Retina (tissue), 1 donor: ENCODE measurements at regions not wholly inside any gene's neighbourhood (a gene's known extent, or its start where the extent isn't known, plus 50 kb on each side); places are given as distances from the start of the nearest gene placed in this dataset.
"Not testable (repeated sequence)": the region's sequence is repeated elsewhere in the genome, so short reads cannot be mapped to it uniquely, and the experiment has no call there.

Experiments
- DNase-seq: peaks from one replicate; pipeline ENCODE4 v3.0.0-alpha.2; 2016

DNA sequence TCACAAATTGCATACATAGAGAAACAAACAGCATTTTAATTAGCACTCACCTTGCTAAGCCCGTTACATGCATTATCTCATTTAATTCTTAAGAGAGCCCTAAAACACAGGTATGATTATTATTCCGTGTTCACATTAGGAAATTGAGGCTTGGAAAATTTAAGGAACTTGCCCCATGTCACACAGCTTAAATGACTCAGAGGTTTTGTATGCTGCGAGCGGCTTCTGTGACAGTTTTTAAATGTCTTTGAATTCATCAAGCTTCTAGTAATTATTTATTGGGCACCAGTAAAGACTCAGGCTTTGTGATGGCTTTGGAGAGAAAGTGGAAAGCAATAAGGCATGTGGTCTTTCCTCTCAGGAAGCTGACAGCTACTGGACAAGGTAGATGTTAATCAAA is 166.7 kb upstream of the THBS1 start:
- DNase-seq, result no peak

- DNase-seq, result no peak
Measured at GRCh38 chr15:39415634-39416033, 165.2 kb upstream of the THBS1 start.

DNA sequence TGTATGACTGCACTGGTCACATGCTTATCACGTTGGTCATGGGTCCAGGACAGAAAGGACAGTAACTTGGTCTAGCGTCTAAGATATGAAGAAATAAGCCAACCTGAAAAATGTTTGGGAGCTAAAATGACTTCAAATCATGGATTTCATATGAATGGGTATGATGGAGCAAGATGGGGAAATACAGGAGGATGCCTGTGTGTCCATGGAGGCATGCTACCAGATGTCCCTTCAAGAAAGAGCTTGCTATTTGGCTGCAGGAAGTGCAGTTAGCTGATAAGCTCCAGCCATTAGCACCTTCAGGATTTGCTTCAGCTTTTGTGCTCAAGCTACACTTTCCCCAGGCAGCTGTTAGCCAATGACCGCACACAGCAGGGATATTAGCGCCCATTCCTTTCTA is 164.6 kb upstream of the THBS1 start:
- no peak for DNase-seq

DNA sequence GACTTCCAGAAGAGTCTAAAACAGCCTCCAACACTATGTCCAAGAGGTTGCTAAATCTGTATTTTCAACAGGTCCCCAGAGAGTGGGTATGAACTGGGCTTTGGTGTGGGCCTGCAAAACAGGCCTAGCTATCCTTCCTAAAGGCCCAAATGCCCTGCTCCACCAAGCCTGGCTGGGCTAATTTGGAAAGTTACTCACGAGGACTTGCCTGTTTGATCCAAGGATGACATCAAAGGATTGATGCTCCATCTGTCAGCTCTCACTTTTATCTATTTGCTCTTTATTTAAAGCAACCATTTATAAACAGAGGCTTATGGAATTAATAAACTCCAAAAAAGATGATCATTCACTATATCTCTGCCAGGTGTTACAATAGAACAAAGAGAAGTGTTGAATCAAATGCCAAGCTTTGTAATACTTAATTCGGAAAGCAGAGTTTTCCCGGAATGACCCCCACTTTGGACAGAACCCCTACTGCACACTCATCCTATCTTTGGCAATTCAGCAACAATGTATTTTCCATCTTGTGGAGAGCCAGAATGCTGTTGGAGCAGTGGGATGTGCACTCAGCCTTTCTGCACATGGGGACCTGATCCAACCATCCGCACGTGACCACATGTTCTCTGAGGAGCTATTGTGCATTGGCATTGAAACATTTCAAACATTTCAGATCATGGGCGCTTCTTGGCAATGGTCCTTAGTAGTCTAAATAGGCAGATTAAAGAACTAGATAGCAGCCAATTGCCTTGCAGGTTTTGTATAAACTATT is 163.3 kb upstream of the THBS1 start:
- DNase-seq, result no peak

GRCh38 chr15:39419651-39420050 is 161.2 kb upstream of the THBS1 start:
- no peak for DNase-seq

DNA sequence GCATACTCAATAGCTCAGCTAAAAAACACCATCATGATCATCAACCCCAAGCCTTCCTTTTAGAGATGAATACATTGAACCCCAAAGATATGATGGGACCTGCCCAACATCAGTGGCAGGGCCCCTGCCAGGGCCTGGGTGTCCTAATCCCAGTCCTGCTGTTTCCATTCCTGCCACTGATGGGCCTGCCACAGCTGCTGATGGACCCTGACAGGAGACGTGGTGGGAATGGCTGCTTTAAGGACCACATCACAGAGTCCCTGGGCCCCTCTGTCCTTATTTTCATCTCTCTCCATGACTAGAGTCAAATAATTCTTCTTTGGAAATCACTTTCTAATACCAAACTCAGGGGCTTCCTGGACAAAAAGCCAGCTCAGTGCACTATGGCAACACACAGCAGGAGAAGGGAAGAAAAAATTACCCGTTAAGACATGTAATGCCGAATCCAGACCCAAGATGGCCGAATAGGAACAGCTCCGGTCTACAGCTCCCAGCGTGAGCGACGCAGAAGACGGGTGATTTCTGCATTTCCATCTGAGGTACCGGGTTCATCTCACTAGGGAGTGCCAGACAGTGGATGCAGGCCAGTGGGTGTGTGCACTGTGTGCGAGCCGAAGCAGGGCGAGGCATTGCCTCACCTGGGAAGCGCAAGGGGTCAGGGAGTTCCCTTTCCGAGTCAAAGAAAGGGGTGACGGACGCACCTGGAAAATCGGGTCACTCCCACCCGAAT is 160.6 kb upstream of the THBS1 start:
- DNase-seq, result not testable (repeated sequence)

- not testable (repeated sequence) for DNase-seq
Measured at GRCh38 chr15:39420853-39421192, 160.1 kb upstream of the THBS1 start.

DNA sequence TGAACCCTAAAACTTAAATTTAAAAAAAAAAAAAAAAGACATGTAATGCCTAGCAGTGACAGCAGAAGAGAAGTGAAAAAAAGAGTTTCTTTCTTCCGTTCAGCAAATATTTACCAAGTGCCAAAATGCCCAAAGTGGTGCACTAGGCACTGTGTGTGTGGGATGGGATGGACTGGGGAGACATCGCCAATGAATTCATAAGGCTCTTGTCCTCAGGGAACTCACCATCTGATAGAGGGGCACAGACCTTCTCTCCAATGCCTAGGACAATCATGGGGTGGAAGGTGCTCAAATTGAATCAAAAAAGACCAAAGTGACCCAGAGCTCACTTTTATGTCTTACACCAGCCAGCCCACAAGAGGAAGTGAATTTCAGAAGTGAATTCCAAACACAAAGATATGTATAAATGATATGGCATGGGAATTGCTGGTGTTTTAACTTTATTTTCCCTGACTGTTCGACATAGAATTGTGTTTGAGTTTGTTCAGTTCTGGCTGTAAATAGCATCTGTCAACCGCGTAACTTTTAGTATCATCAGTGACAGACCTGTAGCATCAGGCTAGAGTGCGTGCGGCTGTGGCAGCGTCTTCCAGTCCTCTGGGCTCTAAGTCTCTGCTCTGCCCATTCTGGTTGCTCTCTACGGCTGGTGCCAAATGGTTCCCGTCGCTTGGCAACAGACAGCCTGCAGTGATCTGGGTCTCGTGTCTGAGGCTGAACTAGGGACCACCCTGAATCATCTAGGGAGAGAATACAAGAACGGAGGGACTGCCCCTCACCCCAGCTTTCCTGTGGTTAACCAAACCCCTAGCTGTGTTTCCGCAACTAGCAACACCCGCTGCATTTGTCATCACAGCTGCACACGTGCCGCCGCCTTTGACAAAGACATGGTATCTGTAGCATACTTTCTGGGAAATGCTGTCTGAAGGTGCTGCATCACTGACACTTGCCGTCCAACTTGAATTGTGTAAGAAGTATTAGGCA is 154.0 kb upstream of the THBS1 start:
- peak; percentile 62 for DNase-seq

- DNase-seq, result no peak
Measured at GRCh38 chr15:39427705-39428104, 153.2 kb upstream of the THBS1 start.

GRCh38 chr15:39429898-39430357 is 151.0 kb upstream of the THBS1 start:
- DNase-seq, result no peak

DNA sequence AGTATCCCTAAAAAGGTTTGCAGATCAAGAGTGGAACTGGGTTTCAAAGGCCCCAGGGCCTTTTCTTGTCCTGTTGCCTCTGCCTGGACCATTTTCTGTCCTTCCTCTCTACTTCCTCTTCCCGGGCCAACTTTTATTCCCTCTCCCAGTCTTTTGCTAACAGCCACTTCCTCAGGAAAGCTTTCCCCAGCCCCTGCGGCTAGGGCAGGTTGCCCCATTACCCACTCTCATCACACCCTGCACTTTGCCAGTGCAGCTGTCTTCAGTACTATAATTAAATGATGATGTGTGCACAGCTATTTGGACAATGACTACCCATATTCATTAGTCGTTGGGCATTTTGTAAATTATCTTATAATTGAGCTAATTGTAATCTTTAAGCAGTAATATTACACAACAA is 150.5 kb upstream of the THBS1 start:
- DNase-seq, result no peak

- DNase-seq, result no peak
Measured at GRCh38 chr15:39431376-39431775, 149.5 kb upstream of the THBS1 start.

GRCh38 chr15:39432026-39432425 is 148.9 kb upstream of the THBS1 start:
- no peak for DNase-seq

GRCh38 chr15:39432912-39433348 is 147.9 kb upstream of the THBS1 start:
- no peak for DNase-seq

- DNase-seq, result no peak
Measured at GRCh38 chr15:39433376-39433775, 147.5 kb upstream of the THBS1 start.

DNA sequence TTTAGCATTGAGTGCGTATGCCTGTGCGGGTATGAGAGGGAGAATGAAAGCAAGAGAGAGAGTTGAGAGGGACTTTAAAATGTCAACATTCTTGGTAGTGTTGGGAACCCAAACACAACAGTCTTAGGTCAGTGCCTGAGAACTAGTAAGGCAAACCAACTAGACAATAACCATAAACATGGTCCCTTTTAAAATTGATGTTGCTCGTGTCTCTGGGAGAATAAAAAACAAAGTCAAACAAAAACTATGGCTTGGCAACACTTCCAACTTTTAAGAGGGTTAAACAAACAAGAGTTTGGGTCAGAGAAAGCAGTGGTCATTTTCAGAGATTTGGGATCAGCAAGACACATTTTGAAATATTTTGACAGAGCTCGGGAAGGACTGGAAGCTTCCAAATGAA is 146.7 kb upstream of the THBS1 start:
- no peak for DNase-seq

- DNase-seq, result no peak
Measured at GRCh38 chr15:39434751-39435238, 146.1 kb upstream of the THBS1 start.

DNA sequence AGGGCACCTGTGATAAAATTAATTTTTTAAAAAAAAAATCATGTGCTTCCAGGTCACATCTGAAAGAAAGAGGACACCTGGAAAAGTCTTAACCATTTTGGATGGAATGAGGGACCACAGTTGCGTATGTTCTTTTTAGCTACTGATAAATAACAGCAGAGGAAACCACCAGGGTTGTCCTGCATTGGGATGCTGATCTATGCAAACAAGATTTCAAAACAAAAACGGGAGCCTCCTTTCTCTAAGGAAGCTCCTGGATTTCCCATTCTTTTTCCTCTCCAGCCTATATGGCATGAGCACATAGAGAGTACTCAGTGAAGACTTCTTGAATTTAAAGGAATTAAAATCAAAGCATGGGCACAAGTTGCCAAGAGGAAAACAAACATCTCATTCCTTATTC is 145.6 kb upstream of the THBS1 start:
- no peak for DNase-seq

DNA sequence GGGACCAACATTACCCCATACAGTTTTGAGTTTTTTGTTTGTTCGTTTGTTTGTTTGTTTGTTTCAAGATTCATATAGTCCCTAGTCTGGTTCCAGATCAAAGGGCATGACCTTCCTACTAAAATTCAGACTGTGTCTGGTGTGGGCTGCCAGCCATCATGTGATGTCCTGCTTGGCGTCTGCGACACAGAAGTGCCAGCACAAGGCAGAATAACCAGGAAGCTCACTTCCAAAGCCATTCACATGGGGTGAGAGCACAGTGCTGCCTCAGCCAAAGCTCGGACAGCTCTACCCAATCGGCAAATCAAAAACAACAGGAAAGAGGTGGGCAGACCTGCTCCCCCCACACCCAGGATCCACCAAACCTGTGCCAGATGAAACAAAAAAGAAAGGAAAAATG is 142.6 kb upstream of the THBS1 start:
- no peak for DNase-seq

GRCh38 chr15:39438799-39439592 is 141.9 kb upstream of the THBS1 start:
- DNase-seq, result no peak

DNA sequence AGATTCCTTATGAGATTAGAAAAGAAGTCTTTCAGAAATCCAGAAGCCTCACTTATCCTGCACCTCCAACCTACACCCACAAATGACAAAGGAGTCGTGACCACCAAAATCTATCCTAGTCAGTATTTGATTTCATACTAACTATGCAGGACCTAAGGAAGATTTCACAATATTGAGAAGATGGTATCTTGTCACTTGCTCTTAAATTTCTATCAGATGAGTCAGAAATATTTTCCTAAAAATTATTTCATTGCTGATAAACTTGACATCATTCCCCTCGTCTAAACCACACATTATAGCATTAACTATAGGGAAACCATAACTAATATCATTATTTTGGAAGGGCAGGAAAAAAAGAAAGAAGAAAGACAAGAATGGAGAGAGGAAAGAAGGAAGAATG is 138.0 kb upstream of the THBS1 start:
- DNase-seq, result no peak

DNA sequence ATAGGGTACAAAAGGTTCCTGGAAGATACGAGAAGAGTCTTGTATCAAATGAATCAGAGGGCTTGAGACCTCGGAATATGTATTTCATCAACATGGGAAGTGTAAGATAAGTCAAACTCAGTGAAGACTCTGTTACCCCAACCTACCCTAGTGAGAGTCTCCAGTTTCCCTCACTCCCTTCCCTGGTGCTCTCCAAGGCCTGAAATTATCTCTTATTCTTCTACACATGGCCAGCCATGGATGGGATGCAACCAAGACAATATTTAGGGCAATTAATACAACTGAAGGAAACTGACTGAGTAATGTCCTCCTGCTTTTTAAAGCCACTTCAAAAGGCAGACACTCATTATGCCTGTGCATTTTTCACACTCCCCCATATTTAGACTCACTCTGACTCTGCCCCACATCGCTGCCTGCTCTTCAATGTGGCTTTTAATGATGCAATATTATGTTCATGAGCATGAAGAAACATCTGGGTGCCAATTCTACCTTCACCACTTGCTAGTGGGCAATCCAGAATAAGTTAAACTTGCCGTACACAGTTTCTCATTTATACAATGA is 137.1 kb upstream of the THBS1 start:
- no peak for DNase-seq
